LNCAP (cell line): ENCODE measurements at regions not wholly inside any gene's neighbourhood (a gene's known extent, or its start where the extent isn't known, plus 50 kb on each side); places are given as distances from the start of the nearest gene placed in this dataset.

Experiments used
- TF ChIP-seq, protein P1 (sequence below): fragments of 450-650 bp; IDR thresholded peaks from 2 replicates; pipeline ENCODE4 v1.5.1; 2017; ENCODE audit warnings: mild to moderate bottlenecking

GRCh38 chr13:22690756-22691155 is 490.0 kb upstream of the SGCG start:
- TF ChIP-seq, protein P1, sequence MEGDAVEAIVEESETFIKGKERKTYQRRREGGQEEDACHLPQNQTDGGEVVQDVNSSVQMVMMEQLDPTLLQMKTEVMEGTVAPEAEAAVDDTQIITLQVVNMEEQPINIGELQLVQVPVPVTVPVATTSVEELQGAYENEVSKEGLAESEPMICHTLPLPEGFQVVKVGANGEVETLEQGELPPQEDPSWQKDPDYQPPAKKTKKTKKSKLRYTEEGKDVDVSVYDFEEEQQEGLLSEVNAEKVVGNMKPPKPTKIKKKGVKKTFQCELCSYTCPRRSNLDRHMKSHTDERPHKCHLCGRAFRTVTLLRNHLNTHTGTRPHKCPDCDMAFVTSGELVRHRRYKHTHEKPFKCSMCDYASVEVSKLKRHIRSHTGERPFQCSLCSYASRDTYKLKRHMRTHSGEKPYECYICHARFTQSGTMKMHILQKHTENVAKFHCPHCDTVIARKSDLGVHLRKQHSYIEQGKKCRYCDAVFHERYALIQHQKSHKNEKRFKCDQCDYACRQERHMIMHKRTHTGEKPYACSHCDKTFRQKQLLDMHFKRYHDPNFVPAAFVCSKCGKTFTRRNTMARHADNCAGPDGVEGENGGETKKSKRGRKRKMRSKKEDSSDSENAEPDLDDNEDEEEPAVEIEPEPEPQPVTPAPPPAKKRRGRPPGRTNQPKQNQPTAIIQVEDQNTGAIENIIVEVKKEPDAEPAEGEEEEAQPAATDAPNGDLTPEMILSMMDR = no peak

- TF ChIP-seq, protein P1 = no peak
Measured at GRCh38 chr13:22693691-22694090, 487.1 kb upstream of the SGCG start.

DNA sequence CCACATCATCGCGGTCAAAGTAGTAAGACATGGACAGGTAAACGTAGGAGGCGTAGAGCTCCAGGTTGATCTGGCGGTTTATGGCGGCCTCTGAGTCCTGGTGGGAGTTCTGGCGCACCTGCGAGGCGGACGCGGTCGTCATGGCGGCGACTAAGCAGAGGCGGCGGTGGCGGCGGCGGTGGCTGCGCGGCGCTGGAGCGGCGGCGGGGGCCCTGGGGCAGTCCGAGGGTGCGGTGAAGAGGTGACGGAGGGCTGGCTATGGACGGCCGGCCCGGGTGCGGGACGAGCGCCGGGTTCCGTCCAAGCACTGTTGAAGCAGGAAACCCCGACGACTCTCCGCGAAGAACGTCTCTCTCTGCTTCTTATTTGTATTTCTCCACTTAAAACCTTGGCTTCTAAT is 484.3 kb upstream of the SGCG start:
- TF ChIP-seq, protein P1 = no peak

DNA sequence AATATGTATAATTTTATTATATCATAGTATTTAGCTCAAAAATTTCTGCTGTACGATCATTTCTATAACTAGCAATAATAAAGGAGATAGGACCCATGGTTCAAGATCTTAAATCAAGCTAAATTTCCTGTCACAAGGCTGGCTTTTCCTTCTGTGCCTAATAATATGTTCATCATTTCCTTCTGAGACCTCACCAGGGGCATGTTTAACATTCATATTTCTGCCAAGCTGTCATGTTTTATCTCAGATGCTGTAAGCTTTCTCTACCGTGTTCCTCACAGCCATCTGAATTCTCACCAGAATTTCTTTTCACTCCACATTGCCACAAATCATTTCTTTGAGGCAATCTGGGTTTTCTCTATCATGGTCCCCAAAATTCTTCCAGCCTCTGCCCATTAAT is 482.3 kb upstream of the SGCG start:
- TF ChIP-seq, protein P1 = no peak

DNA sequence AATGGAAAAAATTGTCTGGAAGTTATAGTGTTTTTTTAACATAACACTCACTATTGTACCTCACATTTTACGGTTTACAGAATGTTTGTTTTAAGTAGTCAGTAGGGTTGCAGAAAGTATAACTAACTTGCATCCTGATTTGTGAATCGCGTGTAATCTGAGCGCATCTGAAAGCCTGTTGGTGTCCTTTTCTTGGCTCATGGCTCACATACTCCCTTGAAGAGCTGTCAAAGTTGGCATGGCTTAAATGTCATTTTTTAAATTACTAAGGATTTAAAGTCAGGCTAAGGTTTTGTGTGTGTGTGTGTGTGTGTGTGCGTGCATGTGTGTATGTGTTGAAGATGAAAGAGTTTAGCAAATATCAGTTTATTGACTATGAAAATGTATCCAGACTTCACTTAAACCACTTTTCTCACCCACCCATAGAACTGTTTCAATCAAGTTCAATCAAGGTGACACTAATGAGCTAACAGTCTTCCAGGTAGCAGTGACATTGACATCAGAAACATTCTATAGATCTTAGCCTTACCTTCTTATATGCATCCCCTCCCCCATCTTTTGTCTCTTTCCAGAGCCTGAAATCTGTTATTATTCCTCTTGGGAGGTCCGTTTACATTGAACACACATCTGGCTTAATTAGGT is 480.4 kb upstream of the SGCG start:
- TF ChIP-seq, protein P1 = no peak

GRCh38 chr13:22703601-22704209 is 477.1 kb upstream of the SGCG start:
- TF ChIP-seq, protein P1 = no peak

DNA sequence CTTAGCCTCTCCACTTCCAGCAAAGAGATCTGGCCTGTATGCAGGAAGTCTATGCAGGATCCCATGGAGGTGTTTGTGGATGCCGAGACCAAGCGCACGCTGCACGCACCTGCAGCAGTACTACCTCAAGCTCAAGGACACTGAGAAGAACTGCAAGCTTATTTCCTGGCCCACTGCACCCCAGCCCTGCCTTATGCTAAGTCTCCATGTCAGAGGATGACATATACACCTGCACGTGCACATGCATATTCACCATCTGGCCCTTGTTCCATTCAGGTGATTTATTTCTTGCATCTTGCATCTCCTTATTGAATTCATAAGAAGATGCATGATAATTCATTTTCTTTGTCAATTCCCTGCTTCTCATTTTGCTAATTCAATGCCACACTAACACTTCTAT is 472.8 kb upstream of the SGCG start:
- TF ChIP-seq, protein P1 = no peak
